Parathyroid adenoma (tissue), 2 donors: ENCODE measurements at regions not wholly inside any gene's neighbourhood (a gene's known extent, or its start where the extent isn't known, plus 50 kb on each side); places are given as distances from the start of the nearest gene placed in this dataset.

Experiments
- H2AFZ ChIP-seq: fragments of 300-600 bp; sonication (generic); one replicate; pipeline ENCODE4 v1.7.0; 2017; ENCODE audit warnings: antibody characterized with exemption, mild to moderate bottlenecking
- H3K27ac ChIP-seq: fragments of 300-600 bp; sonication (generic); one replicate; pipeline ENCODE4 v1.7.0; 2017
- H3K27me3 ChIP-seq: fragments of 300-600 bp; sonication (generic); one replicate; pipeline ENCODE4 v1.7.0; 2017; ENCODE audit warnings: low read length; ENCODE audit not compliant: control insufficient read depth, insufficient read depth
- H3K36me3 ChIP-seq: fragments of 300-600 bp; sonication (generic); one replicate; pipeline ENCODE4 v1.7.0; 2017; ENCODE audit warnings: low read length; ENCODE audit not compliant: control insufficient read depth, insufficient read depth
- H3K4me1 ChIP-seq: fragments of 300-600 bp; sonication (generic); one replicate; pipeline ENCODE4 v1.7.0; 2017; ENCODE audit warnings: control low read depth
- H3K4me2 ChIP-seq: fragments of 300-600 bp; sonication (generic); one replicate; pipeline ENCODE4 v1.7.0; 2017; ENCODE audit warnings: low read length
- H3K4me3 ChIP-seq: fragments of 300-600 bp; sonication (generic); one replicate; pipeline ENCODE4 v1.7.0; 2017; ENCODE audit warnings: low read depth, low read length
- H3K79me2 ChIP-seq: fragments of 300-600 bp; sonication (generic); one replicate; pipeline ENCODE4 v1.7.0; 2017; ENCODE audit warnings: control low read depth
- H3K9ac ChIP-seq: fragments of 300-600 bp; sonication (generic); one replicate; pipeline ENCODE4 v1.7.0; 2017; ENCODE audit warnings: mild to moderate bottlenecking
- H3K9me3 ChIP-seq: fragments of 300-600 bp; sonication (generic); one replicate; pipeline ENCODE4 v1.7.0; 2017; ENCODE audit warnings: low read length; ENCODE audit not compliant: control insufficient read depth
- CTCF ChIP-seq: fragments of 300-600 bp; sonication (generic); IDR thresholded peaks from one replicate; pipeline ENCODE4 v1.7.0; 2017; ENCODE audit warnings: antibody characterized with exemption, mild to moderate bottlenecking
- donor health status: primary hyperparathyroidism.

DNA sequence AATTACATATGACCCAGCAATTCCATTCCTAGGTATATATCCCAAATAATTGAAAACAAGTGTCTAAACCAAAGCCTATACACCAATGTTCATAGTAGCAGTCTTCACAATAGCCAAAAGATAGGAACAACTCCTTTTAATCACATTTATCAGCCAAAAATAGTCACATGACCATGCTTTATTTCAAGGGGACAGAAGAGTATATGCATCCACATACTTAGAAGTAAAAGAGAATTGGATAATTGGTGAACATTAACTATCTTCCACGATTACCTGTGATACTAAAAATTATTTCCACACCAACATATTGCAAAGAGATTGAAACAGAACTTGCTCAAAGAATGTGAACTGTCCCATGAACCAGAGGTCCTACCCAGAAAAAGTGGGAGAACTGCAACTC lies 51.8 kb upstream of the FOXE1 start:
- Histone ChIP-seq H3K79me2 (no peaks in the 10 kb centered on the region), H3K27me3 (no peaks in the 10 kb centered on the region), H3K4me1 (no peaks in the 10 kb centered on the region), H3K36me3 (no peaks in the 10 kb centered on the region), H3K4me3 (no peak overlapping the region), H3K9me3 (no peaks in the 10 kb centered on the region), H3K27ac (no peak overlapping the region), H3K9ac (no peak overlapping the region), H2AFZ (no peak overlapping the region), H3K4me2 (no peak overlapping the region)
- TF ChIP-seq CTCF = no peak

DNA sequence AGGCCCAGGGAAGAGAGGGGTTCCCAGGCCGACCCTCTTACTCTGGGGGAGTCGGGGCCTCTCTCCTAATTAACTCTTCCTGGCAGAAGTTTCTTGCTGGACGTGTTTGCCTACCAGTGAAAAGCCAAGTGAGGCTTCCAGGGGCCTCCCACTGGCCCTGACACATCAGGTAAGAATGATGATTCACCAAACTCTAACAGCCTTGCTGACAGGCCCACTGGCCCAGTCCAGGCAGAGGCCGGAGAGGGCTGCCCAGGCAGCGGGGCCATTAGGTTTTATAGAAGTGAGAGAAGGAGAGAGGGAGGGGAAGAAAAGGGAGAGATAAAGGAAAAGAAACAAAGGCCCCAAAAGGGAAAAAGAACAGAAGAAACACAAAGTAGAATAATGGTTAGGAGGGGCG lies 50.8 kb upstream of the FOXE1 start:
- no peak overlapping the region for H3K27ac ChIP-seq
- no peak overlapping the region for H3K4me3 ChIP-seq
- no peaks in the 10 kb centered on the region for H3K9me3 ChIP-seq
- H3K9ac ChIP-seq = no peak overlapping the region
- TF ChIP-seq CTCF = no peak
- no peaks in the 10 kb centered on the region for H3K79me2 ChIP-seq
- H3K36me3 ChIP-seq = no peaks in the 10 kb centered on the region
- H3K4me1 ChIP-seq = no peaks in the 10 kb centered on the region
- H3K4me2 ChIP-seq = no peak overlapping the region
- no peak overlapping the region for H2AFZ ChIP-seq
- H3K27me3 ChIP-seq = no peaks in the 10 kb centered on the region

- no peaks in the 10 kb centered on the region for H3K27me3 ChIP-seq
- H3K4me3 ChIP-seq = peak overlapping the region; percentile 35
- peak overlapping the region; percentile 82 for H2AFZ ChIP-seq
- H3K36me3 ChIP-seq = no peaks in the 10 kb centered on the region
- H3K9me3 ChIP-seq = no peaks in the 10 kb centered on the region
- H3K4me2 ChIP-seq = peak overlapping the region; percentile 79
- H3K79me2 ChIP-seq = no peaks in the 10 kb centered on the region
- H3K27ac ChIP-seq = no peak overlapping the region
- H3K4me1 ChIP-seq = no peaks in the 10 kb centered on the region
- H3K9ac ChIP-seq = no peak overlapping the region
- TF ChIP-seq CTCF = no peak
These were observed 49.6 kb upstream of the FOXE1 start for GRCh38 chr9:97803167-97804058.
